GM11168 (cell line): ENCODE measurements at regions not wholly inside any gene's neighbourhood (a gene's known extent, or its start where the extent isn't known, plus 50 kb on each side); places are given as distances from the start of the nearest gene placed in this dataset.

Experiments
- in situ Hi-C: fragments of 300-500 bp; cut with MboI; formaldehyde crosslinking; loops from one replicate; pipeline ENCODE4 v1.12.0; 2022; ENCODE audit warnings: low sequenced_read_pairs; ENCODE audit not compliant: unreplicated experiment

DNA sequence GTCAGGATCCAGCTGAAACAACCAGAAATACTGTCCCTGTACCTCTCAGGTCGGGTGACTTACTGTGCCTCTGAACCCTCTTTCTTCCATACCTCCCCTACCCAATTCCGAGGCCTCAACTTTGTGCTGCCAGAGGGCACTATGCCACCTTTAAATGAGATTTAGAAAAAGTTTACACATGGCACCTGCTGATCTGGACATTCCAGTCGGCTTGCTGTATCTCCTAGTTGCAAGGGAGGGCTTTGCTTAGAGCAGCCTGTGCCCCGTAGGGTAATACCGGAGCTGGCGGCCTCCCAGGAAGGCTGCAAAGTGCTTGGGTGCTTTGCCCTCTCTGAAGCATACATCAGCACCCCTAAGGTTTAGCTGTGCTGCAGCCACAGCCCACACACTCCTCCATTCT, 306.0 kb upstream of the RBFOX1 start:
- in situ Hi-C loops: no loop called here

DNA sequence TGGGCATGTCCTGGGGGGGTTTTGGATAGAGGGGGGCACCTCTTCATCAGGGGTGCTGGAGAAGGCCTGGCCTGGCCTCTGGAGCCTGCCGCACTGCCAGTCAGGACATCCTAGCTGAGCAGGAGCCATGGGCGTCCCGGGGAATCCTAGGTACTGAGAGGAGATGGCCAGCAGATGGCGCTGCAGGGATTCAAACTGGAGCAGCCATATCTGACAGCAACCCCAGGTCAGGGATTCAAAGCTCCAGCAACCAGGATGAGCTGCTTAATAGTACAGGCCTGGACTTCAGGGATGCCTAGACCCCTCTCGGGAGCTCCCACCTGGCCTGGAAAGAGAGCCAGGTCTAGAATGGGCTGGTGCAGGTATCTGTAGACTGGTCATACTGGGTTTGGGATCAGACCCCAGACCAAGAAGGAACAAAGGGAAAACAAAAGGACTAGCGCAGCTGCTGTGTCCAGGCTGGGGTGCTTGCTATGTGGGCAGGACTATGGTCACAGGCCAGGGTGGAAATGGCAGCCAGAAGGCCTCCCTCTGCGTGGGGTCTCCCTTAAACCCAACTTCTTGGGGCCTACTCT, 306.9 kb upstream of the RBFOX1 start:
- in situ Hi-C loops: no loop called here

DNA sequence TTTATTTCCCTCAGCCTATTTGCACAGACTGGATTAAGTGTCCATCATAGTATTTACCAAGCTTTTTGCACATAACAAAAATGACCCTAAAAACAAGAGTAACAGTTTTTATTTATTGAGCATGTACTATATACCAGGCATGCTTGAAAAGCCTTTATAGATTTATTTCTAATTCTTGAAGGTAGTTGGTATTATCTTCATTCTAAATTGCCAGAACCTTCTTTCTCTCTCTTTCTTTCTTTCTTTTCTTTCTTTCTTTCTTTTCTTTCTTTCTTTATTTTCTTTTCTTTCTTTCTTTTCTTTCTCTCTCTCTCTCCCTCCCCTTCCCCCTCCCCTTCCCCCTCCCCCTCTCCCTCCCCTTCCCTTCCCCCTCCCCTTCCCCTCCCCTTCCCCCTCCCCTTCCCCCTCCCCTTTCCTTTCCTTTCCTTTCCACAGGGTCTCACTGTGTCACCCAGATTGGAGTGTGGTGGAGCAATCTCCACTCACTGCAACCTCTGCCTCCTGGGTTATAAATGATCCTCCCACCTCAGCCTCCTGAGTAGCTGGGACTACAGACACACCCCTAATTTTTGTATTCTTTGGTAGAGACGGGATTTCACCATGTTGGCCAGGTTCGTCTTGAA, 310.9 kb upstream of the RBFOX1 start:
- in situ Hi-C loops: no loop called here

DNA sequence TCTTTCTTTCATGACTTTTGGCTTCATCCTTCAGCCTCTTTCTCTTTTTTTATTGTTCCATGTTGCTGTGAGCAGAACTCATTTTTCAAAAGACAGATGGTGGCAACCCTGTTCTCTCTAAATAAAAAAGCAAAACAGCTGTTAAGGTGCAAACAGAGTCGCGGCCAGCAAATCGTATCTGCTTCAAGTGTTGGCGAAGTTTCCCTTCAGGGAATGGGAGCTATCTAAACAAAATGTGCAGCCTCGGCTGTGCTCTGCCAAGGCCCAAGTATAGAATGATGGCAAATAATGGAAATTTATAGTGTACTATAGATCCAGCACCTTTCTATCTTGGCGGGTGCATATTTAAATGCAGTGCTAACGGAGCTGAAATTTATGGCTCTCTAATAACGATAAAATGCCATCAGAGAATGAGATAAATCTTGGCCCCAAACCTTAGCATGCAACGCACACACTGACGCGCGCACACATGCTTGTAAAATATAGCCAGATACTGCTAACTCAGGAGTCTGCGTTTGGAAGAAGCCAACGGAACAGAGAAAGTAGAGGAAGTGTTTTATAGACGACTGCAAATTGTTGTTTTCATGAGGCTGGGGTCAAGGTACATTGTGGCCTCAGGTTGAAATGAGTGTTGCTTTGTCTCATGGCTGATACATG, 315.5 kb upstream of the RBFOX1 start:
- in situ Hi-C loops: no loop called here

DNA sequence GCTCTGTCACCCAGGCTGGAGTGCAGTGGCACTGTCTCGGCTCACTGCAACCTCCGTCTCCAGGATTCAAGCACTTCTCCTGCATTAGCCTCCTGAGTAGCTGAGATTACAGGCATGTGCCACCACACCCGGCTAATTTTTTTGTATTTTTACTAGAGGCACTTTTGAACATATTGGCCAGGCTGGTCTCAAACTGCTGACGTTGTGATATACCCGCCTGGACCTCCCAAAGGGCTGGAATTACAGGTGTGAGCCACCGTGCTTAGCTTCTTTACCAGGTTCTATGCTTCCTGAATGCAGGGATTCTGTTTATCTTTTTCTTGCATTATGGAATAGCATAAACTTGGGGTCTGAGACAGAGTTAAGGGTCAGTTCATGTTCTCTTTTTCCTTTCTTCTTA, 317.9 kb upstream of the RBFOX1 start:
- in situ Hi-C loops: no loop called here

DNA sequence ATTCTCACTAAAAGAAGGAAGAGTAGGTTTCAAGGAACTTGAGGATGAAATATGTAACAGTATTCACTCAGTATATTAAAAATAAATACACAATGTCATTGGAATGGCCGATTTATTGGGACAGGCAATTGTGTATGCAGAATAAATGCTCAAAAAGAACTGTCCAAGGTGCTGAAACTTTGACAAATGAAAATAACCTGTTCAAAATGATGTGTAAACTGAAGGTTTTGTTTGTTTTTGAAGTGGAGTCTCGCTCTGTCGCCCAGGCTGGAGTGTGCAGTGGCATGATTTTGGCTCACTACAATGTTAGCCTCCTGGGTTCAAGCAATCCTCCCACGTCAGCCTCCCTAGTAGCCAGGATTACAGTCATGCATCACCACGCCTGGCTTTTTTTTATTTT, 318.7 kb upstream of the RBFOX1 start:
- in situ Hi-C loops: no loop called here

DNA sequence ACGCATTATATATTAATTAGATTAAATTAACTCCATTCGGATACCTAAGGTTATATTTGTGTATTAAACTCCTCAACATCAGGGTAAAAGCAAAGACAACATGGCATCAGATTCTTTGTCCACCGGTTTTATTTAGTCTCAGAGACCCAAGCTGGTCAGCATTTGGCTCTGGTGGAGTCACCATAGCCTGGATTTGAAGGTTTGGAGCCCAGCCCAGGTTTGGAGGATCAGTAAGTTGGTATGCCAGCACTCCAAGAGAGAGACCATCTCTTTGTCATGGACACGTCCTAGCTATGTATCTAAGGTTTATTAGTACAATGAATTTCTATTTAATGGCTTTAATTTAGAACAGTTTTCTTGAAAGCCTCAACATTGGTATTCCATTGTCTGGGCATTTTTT, 328.4 kb upstream of the RBFOX1 start:
- in situ Hi-C loops: no loop called here

DNA sequence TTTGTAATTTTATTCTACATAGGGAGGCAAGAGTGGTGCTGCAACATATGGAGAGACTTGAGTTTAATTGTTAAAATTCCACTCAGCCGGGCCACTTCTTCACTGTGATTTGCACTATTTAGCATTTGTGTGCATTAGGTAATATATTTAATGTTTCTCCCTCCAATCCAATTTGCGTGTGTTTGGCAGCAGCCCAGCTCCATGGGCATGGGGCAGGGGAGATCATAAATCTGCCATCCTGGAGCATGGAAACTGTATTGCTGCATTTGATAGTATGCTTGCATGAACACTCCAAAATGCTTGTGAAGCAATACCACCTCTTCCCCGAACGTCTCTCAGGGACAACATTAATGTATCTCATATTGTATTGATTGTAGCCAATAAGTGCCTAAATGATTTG, 339.1 kb upstream of the RBFOX1 start:
- in situ Hi-C loops: no loop called here

DNA sequence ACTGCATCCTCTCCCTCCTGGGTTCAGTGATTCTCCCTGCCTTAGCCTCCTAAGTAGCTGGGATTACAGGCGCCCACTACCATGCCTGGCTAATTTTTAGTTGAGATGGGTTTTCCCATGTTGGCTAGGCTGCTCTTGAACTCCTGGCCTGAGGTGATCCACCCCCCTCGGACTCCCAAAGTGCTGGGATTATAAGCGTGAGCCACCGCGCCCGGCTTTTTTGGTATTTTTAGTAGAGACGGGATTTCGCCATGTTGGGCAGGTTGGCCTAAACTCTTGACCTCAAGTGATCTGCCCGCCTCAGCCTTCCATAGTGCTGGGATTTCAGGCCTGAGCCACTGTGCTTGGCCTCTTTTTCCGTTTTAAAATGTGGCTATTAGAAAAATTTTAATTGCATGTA, 343.8 kb upstream of the RBFOX1 start:
- in situ Hi-C loops: no loop called here

DNA sequence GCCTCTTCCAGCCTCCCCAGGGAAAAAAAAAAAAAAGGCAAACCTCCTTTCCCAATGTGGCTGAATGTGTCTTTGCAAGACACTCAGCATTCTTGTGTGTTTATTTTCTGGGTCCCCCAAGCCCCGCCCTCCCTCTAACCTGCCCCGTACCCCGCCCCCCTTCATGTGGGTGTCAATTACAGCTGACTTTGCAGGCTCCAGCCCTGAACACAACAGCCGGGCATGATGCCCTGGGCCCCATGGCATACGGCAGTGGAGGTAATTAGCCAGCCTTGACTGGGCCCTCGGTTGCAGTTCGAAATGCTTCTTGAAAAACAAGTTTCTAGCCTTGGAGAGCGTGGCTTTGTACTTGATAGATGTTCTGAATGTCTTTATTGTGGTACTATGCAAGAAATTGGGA, 354.7 kb upstream of the RBFOX1 start:
- in situ Hi-C loops: no loop called here

DNA sequence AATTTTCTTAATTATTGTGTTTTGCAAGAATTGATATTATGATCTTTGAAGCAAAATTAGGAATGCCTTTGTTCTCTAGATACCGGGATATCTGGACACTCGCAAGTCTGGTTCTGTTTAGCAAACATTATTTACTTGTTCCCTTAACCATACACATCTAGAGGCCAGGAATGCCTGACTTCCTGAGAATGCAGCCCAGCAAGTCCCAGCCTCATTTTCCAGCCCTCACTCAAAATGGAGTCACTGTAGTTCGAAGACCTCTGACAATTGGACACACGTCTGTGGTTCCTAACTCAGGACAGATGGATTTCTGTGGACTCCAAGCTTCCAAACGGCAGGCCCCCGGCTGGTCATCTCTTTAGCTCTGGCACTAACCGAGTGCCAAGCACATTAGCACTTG, 355.4 kb upstream of the RBFOX1 start:
- in situ Hi-C loops: no loop called here

DNA sequence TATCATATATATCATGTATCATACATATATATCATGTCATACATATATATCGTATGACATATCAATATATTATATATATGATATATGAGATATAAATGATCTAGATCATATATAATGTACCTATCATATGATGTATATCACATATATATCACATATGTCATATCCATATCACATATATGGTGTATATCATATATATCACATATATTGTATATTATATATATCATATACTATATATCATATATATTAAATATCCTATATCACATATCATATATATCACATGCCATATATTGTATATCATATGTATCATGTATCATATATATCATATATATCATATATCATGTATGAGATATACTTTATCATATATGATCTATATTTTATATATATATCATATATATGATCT, 355.9 kb upstream of the RBFOX1 start:
- in situ Hi-C loops: no loop called here

DNA sequence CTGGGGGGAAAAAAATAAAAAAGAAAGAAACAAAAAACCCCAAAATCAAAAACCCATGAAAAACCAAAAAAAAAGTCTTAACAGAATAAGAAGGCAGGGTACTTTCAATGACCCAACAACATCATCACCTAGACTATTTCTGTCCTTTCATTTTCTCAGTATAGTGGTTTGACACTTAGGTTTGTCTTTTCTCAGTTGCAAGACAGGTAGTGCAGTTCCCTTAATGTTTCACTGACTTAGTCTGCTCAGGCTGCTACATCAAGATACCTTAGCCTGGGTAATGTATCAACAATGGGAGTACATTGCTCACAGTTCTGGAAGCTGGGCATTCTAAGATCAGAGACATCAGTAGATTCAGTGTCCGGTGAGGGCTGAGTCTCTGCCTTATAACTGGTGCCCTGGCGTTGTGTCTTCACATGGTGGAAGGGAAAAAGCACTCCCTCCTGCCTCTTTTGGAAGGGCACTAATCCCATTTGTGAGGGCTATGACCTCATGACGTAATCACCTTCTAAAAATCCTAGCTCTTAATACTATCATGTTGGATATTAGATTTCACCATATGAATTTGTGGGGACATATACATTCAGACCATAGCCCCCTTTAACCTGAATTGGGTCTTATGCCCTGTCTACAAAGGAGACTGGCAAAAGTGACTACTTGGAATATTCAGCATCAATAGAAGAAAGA, 362.3 kb upstream of the RBFOX1 start:
- in situ Hi-C loops: no loop called here

DNA sequence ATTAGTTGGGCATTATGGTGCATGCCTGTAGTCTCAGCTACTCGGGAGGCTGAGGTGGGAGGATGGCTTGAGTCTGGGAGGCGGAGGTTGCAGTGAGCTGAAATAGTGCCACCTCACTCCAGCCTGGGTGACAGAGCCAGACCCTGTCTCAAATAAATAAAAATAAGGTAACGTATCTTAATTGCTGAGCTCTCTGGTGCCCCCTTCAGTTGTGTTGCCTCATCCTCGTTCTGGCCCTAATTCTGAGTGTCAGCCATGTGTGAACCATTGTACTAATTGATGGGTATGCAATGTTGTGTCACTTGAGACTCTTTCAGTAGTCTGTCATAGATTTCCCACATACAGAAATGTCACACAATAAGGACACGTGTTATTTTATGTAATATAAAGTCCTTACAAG, 363.1 kb upstream of the RBFOX1 start:
- in situ Hi-C loops: no loop called here

DNA sequence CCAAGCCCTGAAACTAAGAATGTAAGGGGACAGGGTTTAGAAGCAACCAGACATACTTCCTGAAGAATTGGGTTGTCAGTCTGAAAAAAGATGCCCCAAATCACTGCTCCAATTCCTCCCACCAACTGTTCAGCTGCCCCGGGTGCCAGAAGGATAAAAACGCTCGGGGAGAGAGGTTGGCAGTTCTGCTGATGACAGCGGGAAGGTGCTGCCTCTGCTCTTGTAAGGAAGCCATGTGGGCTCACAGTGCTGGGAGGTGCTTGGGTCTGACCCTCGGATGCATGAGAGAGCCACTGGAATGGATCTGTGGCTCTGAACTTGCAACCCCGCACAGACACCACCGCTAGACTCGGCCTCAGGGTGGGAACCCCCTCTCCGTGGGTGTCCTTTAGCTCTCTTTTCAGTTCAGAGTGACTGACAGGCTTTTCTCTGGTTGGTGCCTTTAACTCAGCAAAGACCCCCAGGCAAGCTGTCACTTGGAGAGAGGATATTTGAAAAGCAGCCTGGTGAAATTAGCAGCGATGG, 364.8 kb upstream of the RBFOX1 start:
- in situ Hi-C loops: no loop called here

DNA sequence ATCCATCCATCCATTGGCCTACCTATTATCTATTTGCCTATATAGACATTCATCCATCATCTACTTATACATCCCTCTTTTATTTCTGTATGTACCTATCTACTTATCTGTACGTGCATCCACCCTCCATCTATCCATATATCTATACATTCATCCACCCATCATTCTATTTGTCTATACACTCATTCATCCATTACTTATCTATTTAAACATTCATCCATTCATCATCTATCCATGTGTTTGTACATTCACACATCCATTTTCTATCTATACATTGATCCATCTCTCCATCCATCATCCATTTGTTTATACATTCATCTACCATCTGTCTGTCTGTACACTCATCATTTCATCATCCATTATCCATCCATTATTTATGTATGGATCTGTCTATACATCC, 365.7 kb upstream of the RBFOX1 start:
- in situ Hi-C loops: no loop called here

DNA sequence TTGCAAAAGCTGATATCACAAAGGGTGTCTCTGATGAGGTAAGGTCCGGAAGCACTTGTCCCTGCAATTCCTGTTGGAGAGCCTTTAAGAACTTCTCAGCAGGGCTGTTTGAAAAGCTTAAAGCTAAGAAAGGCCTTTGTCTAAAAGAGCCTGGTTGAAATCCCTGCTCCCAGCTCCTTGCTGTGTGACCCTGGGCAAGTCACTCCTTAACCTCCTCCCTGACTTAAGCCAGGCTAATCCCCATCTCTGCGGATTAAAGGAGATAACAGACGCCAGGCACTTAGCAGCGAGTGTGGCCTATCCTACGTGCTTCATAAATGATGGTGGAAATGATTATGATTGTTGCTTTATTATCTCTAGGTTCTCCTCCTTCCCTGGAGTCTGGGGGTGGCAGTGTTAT, 368.0 kb upstream of the RBFOX1 start:
- in situ Hi-C loops: no loop called here

DNA sequence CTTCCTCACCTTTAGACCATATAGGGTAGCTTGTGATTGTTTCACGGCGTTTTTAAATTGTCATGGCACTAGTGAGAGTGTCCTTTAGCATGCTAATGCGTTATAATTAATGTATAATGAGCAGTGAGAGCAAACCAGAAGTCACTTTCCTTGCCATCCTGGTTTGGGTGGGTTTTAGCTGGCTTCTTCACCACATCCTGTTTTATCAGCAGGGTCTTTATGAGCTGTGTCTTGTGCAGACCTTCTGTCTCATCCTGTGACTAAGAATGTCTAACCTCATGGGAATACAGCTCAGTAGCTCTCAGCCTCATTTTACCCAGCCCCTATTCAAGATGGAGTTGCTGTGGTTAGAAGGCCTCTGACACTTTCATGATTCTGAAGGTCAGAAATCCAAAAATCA, 370.9 kb upstream of the RBFOX1 start:
- in situ Hi-C loops: no loop called here

DNA sequence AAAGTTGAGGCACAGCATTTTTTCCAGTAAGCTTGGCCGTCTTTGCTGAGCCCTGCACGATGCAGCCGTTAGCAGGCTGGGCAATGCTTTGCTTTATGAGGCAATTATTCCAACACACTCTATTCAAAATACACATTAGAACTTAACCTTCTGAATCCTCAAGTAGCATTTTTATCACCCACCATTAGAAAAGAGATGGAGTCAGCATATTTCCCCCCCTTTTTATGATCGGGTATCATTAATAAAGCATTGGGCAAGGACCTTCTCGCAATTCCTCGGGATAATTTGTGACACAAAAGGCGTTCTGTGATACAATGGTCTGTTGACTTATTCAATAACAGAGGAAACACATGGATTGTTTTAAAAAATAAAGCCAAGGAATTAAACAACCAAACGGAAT, 374.5 kb upstream of the RBFOX1 start:
- in situ Hi-C loops: no loop called here

DNA sequence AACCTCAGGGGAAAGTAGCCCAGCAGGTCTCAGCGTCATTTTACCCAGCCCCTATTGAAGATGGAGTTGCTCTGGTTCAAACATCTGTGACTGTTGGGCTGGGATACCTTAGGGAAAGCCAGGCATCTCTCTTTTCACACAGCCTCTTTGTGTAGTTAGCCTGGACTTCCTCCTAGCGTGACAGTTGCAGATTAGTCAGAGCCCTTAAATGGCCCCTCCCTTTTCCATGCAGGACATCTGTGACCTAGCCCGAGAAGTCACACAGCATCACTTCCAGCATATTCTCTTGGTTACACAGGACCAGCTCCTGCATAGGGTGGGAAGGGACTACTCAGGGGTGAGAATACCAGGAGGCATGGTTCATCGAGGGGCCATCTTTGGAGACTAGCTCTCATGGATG, 375.0 kb upstream of the RBFOX1 start:
- in situ Hi-C loops: no loop called here

DNA sequence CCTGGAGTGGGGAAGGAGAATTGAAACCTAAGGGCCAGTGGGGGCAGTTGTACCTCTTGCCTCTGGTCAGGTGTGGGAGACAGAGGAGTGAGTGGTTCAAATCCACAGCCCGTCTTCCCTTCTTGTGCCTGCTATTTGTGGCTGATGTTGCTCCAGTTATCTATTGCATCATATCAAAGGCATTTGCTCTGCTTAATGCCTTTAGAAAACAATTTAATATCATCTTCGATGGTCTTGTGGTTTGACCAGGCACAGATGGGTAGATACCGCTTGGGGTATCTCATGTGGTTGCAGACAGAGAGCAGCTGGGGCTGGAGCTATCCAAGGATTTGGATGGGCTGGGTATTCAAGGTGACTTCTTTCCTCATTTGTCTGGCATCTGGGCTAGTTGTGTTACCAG, 376.1 kb upstream of the RBFOX1 start:
- in situ Hi-C loops: no loop called here
